AML-193 (cell line): ENCODE measurements at regions not wholly inside any gene's neighbourhood (a gene's known extent, or its start where the extent isn't known, plus 50 kb on each side); places are given as distances from the start of the nearest gene placed in this dataset.

Experiments
- DNase-seq, 2 experiments: peaks; one replicate each; lab custom pipeline; 2025; lab: John Stamatoyannopoulos, UW

GRCh38 chr7:156307193-156307592 lies 333.4 kb upstream of the RNF32 start:
- no peak for DNase-seq

GRCh38 chr7:156305351-156305750 lies 335.2 kb upstream of the RNF32 start:
- DNase-seq = no peak

GRCh38 chr7:156282816-156283215 lies 357.8 kb upstream of the RNF32 start:
- DNase-seq = no peak

GRCh38 chr7:156279635-156280034 lies 360.9 kb upstream of the RNF32 start:
- no peak for DNase-seq

- no peak for DNase-seq
These were observed 365.3 kb upstream of the RNF32 start for GRCh38 chr7:156275292-156275691.

- DNase-seq = no peak
These were observed 366.0 kb upstream of the RNF32 start for GRCh38 chr7:156274557-156274956.

- no peak for DNase-seq
These were observed 379.0 kb upstream of the RNF32 start for GRCh38 chr7:156261581-156261980.

- DNase-seq = no peak
These were observed 382.7 kb upstream of the RNF32 start for GRCh38 chr7:156257904-156258303.

GRCh38 chr7:156255635-156256034 lies 384.9 kb upstream of the RNF32 start:
- DNase-seq = no peak

GRCh38 chr7:156251861-156252260 lies 388.7 kb upstream of the RNF32 start:
- no peak for DNase-seq

- no peak for DNase-seq
These were observed 400.0 kb upstream of the RNF32 start for GRCh38 chr7:156240532-156240931.

GRCh38 chr7:156238366-156239133 lies 402.0 kb upstream of the RNF32 start:
- DNase-seq = no peak

- DNase-seq = no peak
These were observed 403.0 kb upstream of the RNF32 start for GRCh38 chr7:156237614-156238013.

GRCh38 chr7:156236936-156237599 lies 403.5 kb upstream of the RNF32 start:
- DNase-seq = no peak

- no peak for DNase-seq
These were observed 404.2 kb upstream of the RNF32 start for GRCh38 chr7:156236181-156236889.

- no peak for DNase-seq
These were observed 405.7 kb upstream of the RNF32 start for GRCh38 chr7:156234666-156235494.

- no peak for DNase-seq
These were observed 406.4 kb upstream of the RNF32 start for GRCh38 chr7:156234192-156234591.

GRCh38 chr7:156232931-156233705 lies 407.5 kb upstream of the RNF32 start:
- no peak for DNase-seq

GRCh38 chr7:156230576-156230975 lies 410.0 kb upstream of the RNF32 start:
- DNase-seq = no peak

- DNase-seq = no peak
These were observed 412.6 kb upstream of the SHH start for GRCh38 chr7:156224833-156225225.
